Endothelial cell of umbilical vein (primary cell): ENCODE measurements at regions not wholly inside any gene's neighbourhood (a gene's known extent, or its start where the extent isn't known, plus 50 kb on each side); places are given as distances from the start of the nearest gene placed in this dataset.

Experiments used
- EZH2 ChIP-seq: IDR thresholded peaks from 2 replicates; pipeline ENCODE4 v1.6.1; 2012; ENCODE audit warnings: borderline replicate concordance, low read depth, mild to moderate bottlenecking, moderate library complexity, low read length, inconsistent platforms; ENCODE audit not compliant: severe bottlenecking
- FOS ChIP-seq: IDR thresholded peaks from 2 replicates; pipeline ENCODE4 v1.6.1; 2011; ENCODE audit warnings: mild to moderate bottlenecking, low read length, moderate library complexity, borderline replicate concordance; ENCODE audit not compliant: insufficient read depth
- MYC ChIP-seq: IDR thresholded peaks from one replicate; pipeline ENCODE4 v1.6.1; 2011; ENCODE audit warnings: mild to moderate bottlenecking, low read depth, low read length
- POLR2A ChIP-seq: IDR thresholded peaks from 2 replicates; pipeline ENCODE4 v1.6.1; 2012; ENCODE audit warnings: low read depth, mild to moderate bottlenecking, control low read depth, low read length
- POLR2AphosphoS5 ChIP-seq: IDR thresholded peaks from 2 replicates; pipeline ENCODE4 v1.6.1; 2012; ENCODE audit warnings: low read depth, mild to moderate bottlenecking, control low read depth, low read length, moderate library complexity; ENCODE audit not compliant: insufficient read depth
- TF ChIP-seq, protein P1 (sequence below), 2 donors: IDR thresholded peaks; 1 replicate in 1 of 2; 2 replicates in 1 of 2; pipeline ENCODE4 v1.5.1; 2011; ENCODE audit warnings: low read length in 2 of 2, mild to moderate bottlenecking in 2 of 2, moderate library complexity in 2 of 2, control low read depth in 1 of 2, inconsistent platforms in 1 of 2, low read depth in 1 of 2; ENCODE audit not compliant: insufficient read depth in 1 of 2; ENCODE audit errors: extremely low read depth in 1 of 2
- TF ChIP-seq, protein P2 (sequence below): IDR thresholded peaks from 2 replicates; pipeline ENCODE4 v1.6.1; 2011; ENCODE audit not compliant: insufficient read depth, insufficient read length

DNA sequence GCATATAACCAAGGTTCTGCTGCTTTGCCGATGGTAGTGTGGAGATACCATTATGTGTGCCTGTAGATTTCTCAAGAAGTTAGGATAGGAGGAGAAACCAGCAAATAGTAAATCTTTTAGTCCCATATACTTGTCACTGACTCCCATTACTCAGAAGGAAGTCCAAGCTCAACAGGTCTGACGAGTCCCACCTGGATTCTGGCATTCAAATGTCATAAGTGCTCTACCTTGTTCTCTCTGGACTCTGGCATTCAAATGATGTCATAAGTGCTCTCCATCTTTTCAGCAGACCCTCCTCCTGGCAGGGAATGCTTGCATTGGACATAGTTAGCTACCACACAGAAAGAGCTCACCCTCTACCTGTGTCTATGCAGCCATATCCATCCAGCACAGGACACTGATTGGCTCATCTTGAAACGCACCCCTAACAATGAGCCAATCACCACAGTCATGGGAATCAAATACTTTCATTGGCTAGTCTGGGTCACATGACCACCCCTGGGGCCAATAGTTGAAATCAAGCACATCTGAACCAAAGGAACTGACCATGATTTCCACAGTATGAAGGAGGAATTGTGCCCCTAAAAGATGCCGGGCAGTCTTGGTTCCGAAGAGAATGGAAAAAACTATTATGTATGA lies 205.0 kb upstream of the ADAMTS9 start:
- TF ChIP-seq, protein P1, sequence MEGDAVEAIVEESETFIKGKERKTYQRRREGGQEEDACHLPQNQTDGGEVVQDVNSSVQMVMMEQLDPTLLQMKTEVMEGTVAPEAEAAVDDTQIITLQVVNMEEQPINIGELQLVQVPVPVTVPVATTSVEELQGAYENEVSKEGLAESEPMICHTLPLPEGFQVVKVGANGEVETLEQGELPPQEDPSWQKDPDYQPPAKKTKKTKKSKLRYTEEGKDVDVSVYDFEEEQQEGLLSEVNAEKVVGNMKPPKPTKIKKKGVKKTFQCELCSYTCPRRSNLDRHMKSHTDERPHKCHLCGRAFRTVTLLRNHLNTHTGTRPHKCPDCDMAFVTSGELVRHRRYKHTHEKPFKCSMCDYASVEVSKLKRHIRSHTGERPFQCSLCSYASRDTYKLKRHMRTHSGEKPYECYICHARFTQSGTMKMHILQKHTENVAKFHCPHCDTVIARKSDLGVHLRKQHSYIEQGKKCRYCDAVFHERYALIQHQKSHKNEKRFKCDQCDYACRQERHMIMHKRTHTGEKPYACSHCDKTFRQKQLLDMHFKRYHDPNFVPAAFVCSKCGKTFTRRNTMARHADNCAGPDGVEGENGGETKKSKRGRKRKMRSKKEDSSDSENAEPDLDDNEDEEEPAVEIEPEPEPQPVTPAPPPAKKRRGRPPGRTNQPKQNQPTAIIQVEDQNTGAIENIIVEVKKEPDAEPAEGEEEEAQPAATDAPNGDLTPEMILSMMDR (IDR thresholded peaks at IDR 0.05; ENCODE audit: extremely low read depth in 1 of 2, insufficient read depth in 1 of 2, low read depth in 1 of 2, low read length in 2 of 2): no peak
- TF ChIP-seq, protein P2, sequence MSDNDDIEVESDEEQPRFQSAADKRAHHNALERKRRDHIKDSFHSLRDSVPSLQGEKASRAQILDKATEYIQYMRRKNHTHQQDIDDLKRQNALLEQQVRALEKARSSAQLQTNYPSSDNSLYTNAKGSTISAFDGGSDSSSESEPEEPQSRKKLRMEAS: no peak
- TF ChIP-seq POLR2AphosphoS5: no peak
- no peak for TF ChIP-seq FOS
- TF ChIP-seq MYC: no peak
- no peak for TF ChIP-seq EZH2
- TF ChIP-seq POLR2A: no peak
